PC-9 (cell line): ENCODE measurements at regions not wholly inside any gene's neighbourhood (a gene's known extent, or its start where the extent isn't known, plus 50 kb on each side); places are given as distances from the start of the nearest gene placed in this dataset.

ENCODE experiments used
- BruUV-seq: library from RNA; stranded (reverse); fragments of 400-500 nt; replicated peaks from 2 replicates; lab custom pipeline; 2021; lab: Mats Ljungman, UMichigan
- CTCF ChIA-PET: fragments of 300-600 bp; sonication (Branson Sonifier 250); formaldehyde crosslinking; loops from one replicate; lab custom pipeline; 2022; ENCODE audit warnings: antibody characterized with exemption; lab: Charles Lee
- POLR2A ChIA-PET: fragments of 300-600 bp; sonication (Branson Sonifier 250); formaldehyde crosslinking; loops from one replicate; lab custom pipeline; 2022; ENCODE audit warnings: antibody characterized with exemption; ENCODE audit not compliant: unreplicated experiment; lab: Charles Lee
- DNase-seq, 2 experiments: peaks; one replicate each; pipeline versions ENCODE4 v3.0.0 to v3.0.0-alpha.2; 2015 to 2022; ENCODE audit warnings: mixed read lengths in 1 of 2
- H2AFZ ChIP-seq: fragments of 200-600 bp; sonication (generic); 2 replicates; pipeline ENCODE4 v1.8.1; 2017; ENCODE audit warnings: antibody characterized with exemption
- H3F3A ChIP-seq: fragments of 200-600 bp; sonication (generic); 2 replicates; pipeline ENCODE4 v1.8.1; 2017; ENCODE audit warnings: antibody characterized with exemption, mild to moderate bottlenecking, low read depth; ENCODE audit not compliant: insufficient read depth
- H3K27ac ChIP-seq: fragments of 200-600 bp; sonication (generic); 2 replicates; pipeline ENCODE4 v1.6.1; 2016; ENCODE audit warnings: mixed run types
- H3K27me3 ChIP-seq: fragments of 200-600 bp; sonication (generic); 2 replicates; pipeline ENCODE4 v1.6.1; 2016; ENCODE audit warnings: low read depth, mixed run types; ENCODE audit not compliant: insufficient read depth
- H3K36me3 ChIP-seq: fragments of 200-600 bp; sonication (generic); 2 replicates; pipeline ENCODE4 v1.6.1; 2016; ENCODE audit warnings: low read depth, mixed run types
- H3K4me1 ChIP-seq: fragments of 200-600 bp; sonication (generic); replicated peaks from 2 replicates; pipeline ENCODE4 v1.6.1; 2016; ENCODE audit warnings: mixed run types; ENCODE audit not compliant: insufficient read depth
- H3K4me2 ChIP-seq: fragments of 200-600 bp; sonication (generic); 2 replicates; pipeline ENCODE4 v1.6.1; 2017; ENCODE audit warnings: mixed run types
- H3K4me3 ChIP-seq: fragments of 200-600 bp; sonication (generic); 2 replicates; pipeline ENCODE4 v1.6.1; 2016; ENCODE audit warnings: mixed run types
- H3K79me2 ChIP-seq: fragments of 200-600 bp; sonication (generic); 2 replicates; pipeline ENCODE4 v1.6.1; 2017; ENCODE audit warnings: low read depth, mixed run types
- H3K9me2 ChIP-seq: fragments of 200-600 bp; sonication (generic); 2 replicates; pipeline ENCODE4 v1.8.1; 2017; ENCODE audit warnings: mild to moderate bottlenecking; ENCODE audit not compliant: insufficient read depth
- H3K9me3 ChIP-seq: fragments of 200-600 bp; sonication (generic); 2 replicates; pipeline ENCODE4 v1.8.1; 2016; ENCODE audit warnings: low read depth; ENCODE audit not compliant: insufficient read depth
- H4K20me1 ChIP-seq: fragments of 200-600 bp; sonication (generic); 2 replicates; pipeline ENCODE4 v1.8.1; 2017; ENCODE audit not compliant: insufficient read depth
- EZH2 ChIP-seq: fragments of 200-600 bp; sonication (generic); IDR thresholded peaks from 2 replicates; pipeline ENCODE4 v1.8.0; 2017; ENCODE audit warnings: antibody characterized with exemption, low read depth
- intact Hi-C: fragments of 100-400 bp; cut with micrococcal nuclease; formaldehyde crosslinking; loops from one replicate; pipeline ENCODE4 v1.10.0; 2022; ENCODE audit not compliant: unreplicated experiment
- TF ChIP-seq, protein P1 (sequence below): fragments of 200-600 bp; sonication (generic); conservative IDR thresholded peaks from 2 replicates; pipeline ENCODE4 v1.6.1; 2017; ENCODE audit warnings: mixed run types, antibody characterized with exemption, mild to moderate bottlenecking, moderate library complexity

DNA sequence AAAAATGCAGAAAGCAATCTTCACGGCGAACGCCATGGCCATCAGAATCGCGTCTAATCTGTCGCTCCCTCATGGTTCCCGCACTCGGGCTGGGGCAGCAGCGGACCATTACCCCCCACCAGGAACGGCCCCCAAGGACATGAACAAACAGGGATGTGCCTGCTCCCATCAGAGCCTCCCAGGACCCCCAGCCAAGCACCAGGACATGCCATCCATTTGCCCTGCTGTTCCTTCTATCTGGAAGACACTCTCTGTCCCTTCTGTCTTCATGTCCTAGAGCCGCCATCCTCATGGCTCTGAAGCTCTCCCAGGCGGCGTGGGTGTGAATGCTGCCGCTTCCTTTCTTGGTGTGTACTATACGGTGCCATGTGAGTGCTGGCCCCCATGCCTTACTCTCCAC lies 371.8 kb downstream of the BCL11B start:
- Histone ChIP-seq H4K20me1 (no peaks in the 10 kb centered on the region), H3K4me1 (no peaks in the 10 kb centered on the region), H3F3A (no peaks in the 10 kb centered on the region), H3K79me2 (no peaks in the 10 kb centered on the region), H3K36me3 (no peaks in the 10 kb centered on the region), H3K4me3 (no peak overlapping the region), H3K27ac (no peak overlapping the region), H3K9me3 (no peaks in the 10 kb centered on the region), H3K4me2 (no peak overlapping the region), H2AFZ (no peak overlapping the region), H3K27me3 (peaks cover 14% of the 10 kb centered on the region; the same call in 1 of the 2 replicates), H3K9me2 (no peaks in the 10 kb centered on the region)
- DNase-seq: no peak
- no TSS peak for BruUV-seq
- no peak for TF ChIP-seq EZH2
- TF ChIP-seq, protein P1, sequence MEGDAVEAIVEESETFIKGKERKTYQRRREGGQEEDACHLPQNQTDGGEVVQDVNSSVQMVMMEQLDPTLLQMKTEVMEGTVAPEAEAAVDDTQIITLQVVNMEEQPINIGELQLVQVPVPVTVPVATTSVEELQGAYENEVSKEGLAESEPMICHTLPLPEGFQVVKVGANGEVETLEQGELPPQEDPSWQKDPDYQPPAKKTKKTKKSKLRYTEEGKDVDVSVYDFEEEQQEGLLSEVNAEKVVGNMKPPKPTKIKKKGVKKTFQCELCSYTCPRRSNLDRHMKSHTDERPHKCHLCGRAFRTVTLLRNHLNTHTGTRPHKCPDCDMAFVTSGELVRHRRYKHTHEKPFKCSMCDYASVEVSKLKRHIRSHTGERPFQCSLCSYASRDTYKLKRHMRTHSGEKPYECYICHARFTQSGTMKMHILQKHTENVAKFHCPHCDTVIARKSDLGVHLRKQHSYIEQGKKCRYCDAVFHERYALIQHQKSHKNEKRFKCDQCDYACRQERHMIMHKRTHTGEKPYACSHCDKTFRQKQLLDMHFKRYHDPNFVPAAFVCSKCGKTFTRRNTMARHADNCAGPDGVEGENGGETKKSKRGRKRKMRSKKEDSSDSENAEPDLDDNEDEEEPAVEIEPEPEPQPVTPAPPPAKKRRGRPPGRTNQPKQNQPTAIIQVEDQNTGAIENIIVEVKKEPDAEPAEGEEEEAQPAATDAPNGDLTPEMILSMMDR: no peak
- intact Hi-C loops: no loop called here
- ChIA-PET CTCF (no interaction called here), POLR2A (no interaction called here)

DNA sequence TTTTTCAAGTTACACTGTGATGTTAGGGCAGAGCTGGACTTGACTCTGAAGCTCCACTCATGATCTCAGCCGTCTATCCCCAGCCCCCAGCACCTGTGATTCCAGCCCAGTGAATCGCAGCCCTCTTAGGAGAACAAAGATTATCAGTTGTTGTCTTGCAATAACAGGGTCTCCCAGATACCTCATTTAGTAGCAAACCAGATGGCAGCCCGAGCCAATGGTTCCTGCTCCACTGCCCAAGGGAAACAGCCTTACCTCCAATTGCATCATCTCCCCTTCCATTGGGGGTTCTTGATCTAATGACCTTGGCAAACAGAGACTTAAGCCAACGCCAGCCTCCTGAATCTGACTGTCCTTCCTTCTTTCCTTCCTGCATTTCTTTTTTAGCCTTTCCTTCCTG lies 371.2 kb downstream of the BCL11B start:
- Histone ChIP-seq H3K4me3 (no peak overlapping the region), H4K20me1 (no peaks in the 10 kb centered on the region), H3K27ac (no peak overlapping the region), H3K9me3 (no peaks in the 10 kb centered on the region), H3K4me1 (no peaks in the 10 kb centered on the region), H3F3A (no peaks in the 10 kb centered on the region), H3K36me3 (no peaks in the 10 kb centered on the region), H3K9me2 (no peaks in the 10 kb centered on the region), H3K27me3 (peaks cover 15% of the 10 kb centered on the region; the same call in 1 of the 2 replicates), H3K4me2 (no peak overlapping the region), H2AFZ (no peak overlapping the region), H3K79me2 (no peaks in the 10 kb centered on the region)
- intact Hi-C loops: no loop called here
- ChIA-PET POLR2A (no interaction called here), CTCF (no interaction called here)
- no peak for DNase-seq
- BruUV-seq: no TSS peak
- TF ChIP-seq, protein P1: no peak
- TF ChIP-seq EZH2: no peak

DNA sequence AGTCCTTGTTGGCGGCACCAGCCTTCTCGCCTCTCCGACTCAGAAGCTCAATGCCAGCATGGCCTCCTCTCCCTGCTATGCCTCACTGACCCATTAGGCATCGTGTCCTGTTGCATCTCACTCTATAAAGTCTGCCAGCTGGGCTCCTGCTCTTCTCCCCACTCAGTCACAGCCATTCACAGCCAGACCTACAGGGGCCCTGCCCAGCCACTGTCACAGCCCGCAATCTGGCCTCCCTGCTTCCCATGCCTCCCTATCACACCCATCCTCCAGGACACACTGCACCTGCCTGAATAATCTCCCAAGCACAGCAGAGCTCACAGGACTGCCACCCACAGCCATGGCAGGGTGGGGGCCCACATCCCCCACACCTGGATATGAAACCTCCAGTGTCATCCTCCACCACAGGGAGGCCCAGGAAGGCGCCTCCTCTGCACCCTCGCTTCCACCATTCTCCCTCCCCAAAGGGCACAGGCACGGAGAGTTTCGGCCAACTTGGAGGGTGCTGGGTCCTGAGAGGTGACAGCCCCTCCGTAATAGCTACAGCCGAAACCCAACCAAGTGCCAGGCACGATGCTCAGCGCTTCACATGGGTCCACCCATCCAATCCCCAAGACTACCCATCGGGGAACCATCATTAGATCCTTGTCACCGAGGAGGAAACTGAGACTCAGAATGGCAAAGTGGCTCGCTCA lies 370.3 kb downstream of the BCL11B start:
- Histone ChIP-seq H2AFZ (no peak overlapping the region), H3K27me3 (peaks cover 18% of the 10 kb centered on the region; the same call in 1 of the 2 replicates), H3K79me2 (no peaks in the 10 kb centered on the region), H3K4me2 (no peak overlapping the region), H4K20me1 (no peaks in the 10 kb centered on the region), H3K36me3 (no peaks in the 10 kb centered on the region), H3K27ac (no peak overlapping the region), H3K4me3 (no peak overlapping the region), H3K9me3 (no peaks in the 10 kb centered on the region), H3K4me1 (no peaks in the 10 kb centered on the region), H3F3A (no peaks in the 10 kb centered on the region), H3K9me2 (no peaks in the 10 kb centered on the region)
- intact Hi-C loops: no loop called here
- BruUV-seq: no TSS peak
- POLR2A ChIA-PET: no interaction called here
- no peak for DNase-seq
- CTCF ChIA-PET: no interaction called here
- no peak for TF ChIP-seq EZH2
- TF ChIP-seq, protein P1: no peak
